ENCODE measurements at regions not wholly inside any gene's neighbourhood (a gene's known extent, or its start where the extent isn't known, plus 50 kb on each side); places are given as distances from the start of the nearest gene placed in this dataset.
A peak's percentile ranks its signal among the peaks of the same experiment; 100 is the strongest.
"Not testable (repeated sequence)": the region's sequence is repeated elsewhere in the genome, so short reads cannot be mapped to it uniquely, and the experiment has no call there.

- DNase-seq, result no peak
These were observed 1278.5 kb upstream of the ZEB2 start for GRCh38 chr2:145798419-145798818.

- no peak for DNase-seq
These were observed 1277.8 kb upstream of the ZEB2 start for GRCh38 chr2:145797692-145798091.

GRCh38 chr2:145792745-145793144 lies 1272.8 kb upstream of the ZEB2 start:
- DNase-seq, result no peak

GRCh38 chr2:145789636-145790035 lies 1269.7 kb upstream of the ZEB2 start:
- no peak for DNase-seq

- not testable (repeated sequence) for DNase-seq
These were observed 1267.9 kb upstream of the ZEB2 start for GRCh38 chr2:145787597-145788361.

- not testable (repeated sequence) for DNase-seq
These were observed 1262.7 kb upstream of the ZEB2 start for GRCh38 chr2:145782607-145783006.

- DNase-seq, result no peak
These were observed 1258.0 kb upstream of the ZEB2 start for GRCh38 chr2:145777914-145778313.

- DNase-seq, result no peak
These were observed 1257.4 kb upstream of the ZEB2 start for GRCh38 chr2:145777297-145777696.

GRCh38 chr2:145775591-145775990 lies 1255.7 kb upstream of the ZEB2 start:
- DNase-seq, result no peak

- DNase-seq, result no peak
These were observed 1251.6 kb upstream of the ZEB2 start for GRCh38 chr2:145771525-145771924.

GRCh38 chr2:145769011-145769716 lies 1249.2 kb upstream of the ZEB2 start:
- DNase-seq, result no peak

- no peak for DNase-seq
These were observed 1246.0 kb upstream of the ZEB2 start for GRCh38 chr2:145765874-145766273.

GRCh38 chr2:145764631-145765030 lies 1244.7 kb upstream of the ZEB2 start:
- DNase-seq, result peak; percentile 43

GRCh38 chr2:145760781-145761649 lies 1241.1 kb upstream of the ZEB2 start:
- no peak for DNase-seq

GRCh38 chr2:145759228-145759915 lies 1239.5 kb upstream of the ZEB2 start:
- DNase-seq, result no peak

GRCh38 chr2:145757503-145758246 lies 1237.8 kb upstream of the ZEB2 start:
- no peak for DNase-seq

GRCh38 chr2:145755019-145755837 lies 1235.3 kb upstream of the ZEB2 start:
- no peak for DNase-seq

- no peak for DNase-seq
These were observed 1234.0 kb upstream of the ZEB2 start for GRCh38 chr2:145753966-145754365.

- DNase-seq, result no peak
These were observed 1233.2 kb upstream of the ZEB2 start for GRCh38 chr2:145753041-145753608.

GRCh38 chr2:145752091-145752806 lies 1232.3 kb upstream of the ZEB2 start:
- DNase-seq, result peak; percentile 65
